GM12873 (cell line): ENCODE measurements at regions not wholly inside any gene's neighbourhood (a gene's known extent, or its start where the extent isn't known, plus 50 kb on each side); places are given as distances from the start of the nearest gene placed in this dataset.

Experiments
- CTCF ChIP-seq: IDR thresholded peaks from 2 replicates; pipeline ENCODE4 v1.5.1; 2012; ENCODE audit warnings: low read depth, mild to moderate bottlenecking, moderate library complexity, low read length, control low read depth; ENCODE audit not compliant: insufficient read depth; ENCODE audit errors: missing control alignments

GRCh38 chr7:57071-57470 lies 135.3 kb upstream of the FAM20C start:
- TF ChIP-seq CTCF = no peak

GRCh38 chr7:57482-58255 lies 134.7 kb upstream of the FAM20C start:
- TF ChIP-seq CTCF = no peak

- TF ChIP-seq CTCF = no peak
Measured at GRCh38 chr7:58316-58715, 134.1 kb upstream of the FAM20C start.

- TF ChIP-seq CTCF = no peak
Measured at GRCh38 chr7:59079-60016, 133.0 kb upstream of the FAM20C start.

GRCh38 chr7:60017-60675 lies 132.2 kb upstream of the FAM20C start:
- TF ChIP-seq CTCF = no peak

GRCh38 chr7:60706-61105 lies 131.7 kb upstream of the FAM20C start:
- no peak for TF ChIP-seq CTCF

GRCh38 chr7:61111-61510 lies 131.3 kb upstream of the FAM20C start:
- TF ChIP-seq CTCF = no peak
